ENCODE measurements at regions not wholly inside any gene's neighbourhood (a gene's known extent, or its start where the extent isn't known, plus 50 kb on each side); places are given as distances from the start of the nearest gene placed in this dataset.

GRCh38 chr3:107063351-107063750 is 313.9 kb upstream of the CCDC54 start:
- no peak for DNase-seq (ENCODE audit: low read depth in 2 of 2)

DNA sequence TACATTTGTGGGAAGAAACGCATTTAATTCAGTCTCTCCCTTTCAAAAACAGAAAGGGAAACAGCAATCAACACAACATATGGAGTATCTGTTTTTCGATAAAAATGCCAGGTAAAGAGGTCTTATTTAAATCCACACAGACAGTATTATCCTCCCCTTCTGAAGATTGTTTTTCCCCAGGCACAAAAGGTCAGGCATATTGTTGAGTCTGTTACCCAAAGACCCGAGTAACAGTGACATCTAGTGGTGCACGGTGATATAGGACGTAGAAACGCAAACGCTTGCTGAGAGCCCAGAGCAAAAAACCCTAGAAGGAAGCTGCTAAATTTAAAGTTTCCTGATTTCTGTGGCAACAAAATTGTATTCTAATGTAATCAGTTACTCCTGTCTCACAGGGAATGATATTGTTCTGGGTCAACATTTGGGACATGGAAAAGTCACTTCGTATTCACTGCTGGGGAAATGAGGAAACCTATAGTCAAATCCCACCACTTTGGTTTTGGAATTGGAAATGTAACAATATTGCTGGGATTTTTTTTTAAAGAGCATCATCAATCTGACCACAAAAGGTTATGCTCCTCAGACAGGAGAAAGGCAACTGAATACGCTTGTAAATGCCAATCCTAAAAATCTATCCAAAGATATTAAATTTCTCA is 312.7 kb upstream of the CCDC54 start:
- peak; percentile 41 to 73 for DNase-seq (ENCODE audit: low read depth in 2 of 2)

- DNase-seq (ENCODE audit: low read depth in 2 of 2): peak in 1 of 2 donors; percentile 12
Measured at GRCh38 chr3:107065094-107065861, 312.0 kb upstream of the CCDC54 start.

DNA sequence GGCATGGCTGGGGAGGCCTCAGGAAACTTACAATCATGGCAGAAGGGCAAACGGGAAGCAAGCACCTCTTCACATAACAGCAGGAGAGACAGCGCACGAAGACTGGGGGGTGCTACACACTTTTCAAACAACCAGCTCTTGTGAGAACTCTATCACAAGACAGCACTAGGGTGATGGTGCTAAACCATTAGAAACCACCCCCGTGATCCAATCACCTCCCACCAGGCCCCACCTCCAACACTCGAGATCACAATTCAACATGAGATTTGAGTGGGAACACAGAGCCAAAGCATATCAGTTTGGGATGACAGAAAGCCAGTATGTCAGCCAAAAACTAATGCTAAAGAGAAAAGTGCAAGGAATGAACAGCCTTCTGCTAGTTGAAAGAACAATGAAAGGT is 309.8 kb upstream of the CCDC54 start:
- DNase-seq (ENCODE audit: low read depth in 2 of 2): no peak

DNA sequence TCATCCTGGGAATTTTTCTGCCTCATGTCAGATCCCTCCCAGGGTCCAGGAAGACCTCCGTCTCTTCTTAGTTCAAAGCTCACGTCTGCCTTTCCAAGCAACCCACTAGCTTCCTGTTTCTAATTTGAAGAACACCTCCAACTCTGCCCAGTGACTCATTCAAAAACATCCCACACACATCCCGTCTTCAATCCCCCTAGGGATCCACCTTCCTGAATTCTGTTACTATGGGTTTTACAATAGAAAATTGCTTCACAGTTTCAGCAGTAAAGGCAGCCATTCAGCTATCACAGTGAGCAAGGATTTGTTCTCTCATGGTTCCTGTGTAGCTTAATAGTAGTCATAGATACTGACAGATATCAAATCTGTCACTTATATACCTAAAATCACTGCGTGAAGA is 308.3 kb upstream of the CCDC54 start:
- peak; percentile 10 to 87 for DNase-seq (ENCODE audit: low read depth in 2 of 2)

GRCh38 chr3:107076946-107077345 is 300.3 kb upstream of the CCDC54 start:
- no peak for DNase-seq (ENCODE audit: low read depth in 2 of 2)

- no peak for DNase-seq (ENCODE audit: low read depth in 2 of 2)
Measured at GRCh38 chr3:107077391-107077790, 299.8 kb upstream of the CCDC54 start.

GRCh38 chr3:107082527-107082926 is 294.7 kb upstream of the CCDC54 start:
- DNase-seq (ENCODE audit: low read depth in 2 of 2): no peak

- DNase-seq (ENCODE audit: low read depth in 2 of 2): no peak
Measured at GRCh38 chr3:107085261-107085660, 292.0 kb upstream of the CCDC54 start.

DNA sequence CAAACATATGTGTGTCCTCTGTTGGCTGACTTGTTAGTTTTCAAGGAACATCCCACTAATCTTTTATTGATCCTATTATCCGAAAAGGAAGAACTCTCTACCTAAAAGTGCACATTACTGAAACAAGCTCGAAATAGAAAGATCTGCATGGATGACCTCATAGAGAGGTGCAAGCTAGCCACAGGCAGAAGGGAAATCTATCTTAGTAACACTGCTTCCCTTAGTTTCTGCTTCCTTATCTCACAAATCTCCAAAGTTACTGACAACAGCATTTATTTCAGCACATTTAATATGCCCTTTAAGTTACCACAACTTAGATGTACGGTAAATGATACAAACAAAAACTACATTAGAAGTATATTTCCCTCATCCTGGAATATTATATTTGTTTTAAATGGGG is 285.1 kb upstream of the CCDC54 start:
- DNase-seq (ENCODE audit: low read depth in 2 of 2): no peak

- DNase-seq (ENCODE audit: low read depth in 2 of 2): no peak
Measured at GRCh38 chr3:107098864-107099263, 278.4 kb upstream of the CCDC54 start.

- DNase-seq (ENCODE audit: low read depth in 2 of 2): no peak
Measured at GRCh38 chr3:107100137-107100536, 277.1 kb upstream of the CCDC54 start.

GRCh38 chr3:107100573-107100972 is 276.7 kb upstream of the CCDC54 start:
- DNase-seq (ENCODE audit: low read depth in 2 of 2): no peak

DNA sequence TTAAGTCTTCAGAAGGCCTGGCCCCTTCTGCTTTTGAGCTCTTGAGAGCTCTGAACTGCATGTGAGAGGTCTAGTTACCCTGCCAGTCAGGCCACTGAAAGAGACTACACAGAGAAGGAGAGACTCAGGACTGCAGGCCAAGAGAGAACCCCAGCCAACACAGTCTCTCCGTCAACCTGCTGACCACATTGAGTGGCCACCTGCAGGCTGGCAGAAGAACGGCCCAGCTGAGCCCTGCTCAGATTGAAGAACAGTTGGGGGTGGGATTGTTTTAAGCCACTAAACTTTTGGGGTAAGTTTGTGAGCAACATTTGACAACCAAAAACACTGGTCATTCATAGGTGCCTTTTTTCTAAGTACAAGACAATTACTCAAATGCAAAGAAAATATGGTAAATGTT is 273.5 kb upstream of the CCDC54 start:
- DNase-seq (ENCODE audit: low read depth in 2 of 2): no peak

- no peak for DNase-seq (ENCODE audit: low read depth in 2 of 2)
Measured at GRCh38 chr3:107106316-107106715, 270.9 kb upstream of the CCDC54 start.

- DNase-seq (ENCODE audit: low read depth in 2 of 2): no peak
Measured at GRCh38 chr3:107106907-107107306, 270.3 kb upstream of the CCDC54 start.

- no peak for DNase-seq (ENCODE audit: low read depth in 2 of 2)
Measured at GRCh38 chr3:107110596-107111305, 266.5 kb upstream of the CCDC54 start.

GRCh38 chr3:107111872-107112271 is 265.4 kb upstream of the CCDC54 start:
- DNase-seq (ENCODE audit: low read depth in 2 of 2): no peak

DNA sequence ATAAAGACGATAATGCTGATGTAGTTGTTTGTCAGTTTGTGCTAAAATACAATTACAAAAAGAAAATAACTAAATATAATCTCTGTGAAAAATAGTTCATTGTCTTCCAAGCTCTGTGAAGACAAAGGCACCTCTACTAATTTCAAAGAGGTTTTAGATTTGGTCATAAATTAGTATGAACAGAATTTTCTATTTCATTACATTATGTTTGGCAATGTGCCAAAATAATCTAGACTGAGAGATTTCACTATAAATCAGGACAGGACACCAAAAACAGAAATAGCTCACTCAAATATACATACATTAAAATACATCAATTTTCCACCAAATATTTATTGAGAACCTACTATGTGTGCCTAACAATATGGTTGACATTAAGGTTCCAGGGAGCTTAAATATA is 264.9 kb upstream of the CCDC54 start:
- no peak for DNase-seq (ENCODE audit: low read depth in 2 of 2)

- DNase-seq (ENCODE audit: low read depth in 2 of 2): no peak
Measured at GRCh38 chr3:107116251-107116650, 261.0 kb upstream of the CCDC54 start.

DNA sequence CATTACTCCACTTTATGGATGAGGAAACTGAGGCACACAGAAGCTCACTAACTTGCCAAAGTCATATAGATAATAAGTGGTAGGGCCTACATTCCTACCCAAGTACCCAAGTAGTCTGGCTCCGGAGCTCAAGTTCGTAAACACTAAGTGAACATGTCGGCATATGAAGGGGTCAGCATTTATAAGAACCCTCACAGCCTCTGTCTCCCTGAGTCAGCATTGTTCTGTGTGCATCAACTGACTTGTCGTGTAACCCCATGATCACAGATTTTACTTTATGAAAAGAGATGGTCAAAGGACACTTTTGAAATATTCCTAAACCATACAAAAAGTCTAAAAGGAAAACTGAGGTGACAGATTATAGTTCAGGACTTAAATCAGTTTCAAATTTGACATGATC is 260.1 kb upstream of the CCDC54 start:
- no peak for DNase-seq (ENCODE audit: low read depth in 2 of 2)

- DNase-seq (ENCODE audit: low read depth in 2 of 2): peak; percentile 6 to 59
Measured at GRCh38 chr3:107117922-107118536, 259.2 kb upstream of the CCDC54 start.

Measured in dermis microvascular lymphatic vessel endothelial cell (primary cell).